Stimulated activated CD8-positive, alpha-beta memory T cell treated with anti-CD3 and anti-CD28 coated beads, Interleukin-15, amount 100 ng/mL, for 1 hour (primary cell): ENCODE measurements at regions not wholly inside any gene's neighbourhood (a gene's known extent, or its start where the extent isn't known, plus 50 kb on each side); places are given as distances from the start of the nearest gene placed in this dataset.

Experiments used
- DNase-seq: peaks from one replicate; pipeline ENCODE4 v3.0.0-alpha.2; 2020; ENCODE audit warnings: low read depth

DNA sequence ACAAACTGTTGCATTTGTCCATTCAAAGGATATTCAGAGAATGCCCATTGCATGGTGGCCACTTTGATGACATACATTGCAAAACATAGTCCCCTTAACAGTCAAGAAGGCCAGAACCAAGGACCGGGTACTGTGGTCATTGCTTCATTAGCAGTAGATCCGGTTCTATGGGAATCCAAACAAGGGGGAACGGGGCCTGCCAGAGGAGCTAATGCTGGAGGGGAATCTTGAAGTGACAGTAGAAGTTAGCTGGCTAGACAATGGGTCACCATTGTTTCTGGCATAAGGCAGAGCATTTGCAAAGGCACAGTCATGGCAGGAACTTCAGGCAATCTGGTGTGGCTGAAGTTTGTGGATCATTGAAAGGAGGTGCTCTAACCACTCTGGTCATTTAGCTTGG is 279.7 kb downstream of the SS18 start:
- DNase-seq, result no peak

DNA sequence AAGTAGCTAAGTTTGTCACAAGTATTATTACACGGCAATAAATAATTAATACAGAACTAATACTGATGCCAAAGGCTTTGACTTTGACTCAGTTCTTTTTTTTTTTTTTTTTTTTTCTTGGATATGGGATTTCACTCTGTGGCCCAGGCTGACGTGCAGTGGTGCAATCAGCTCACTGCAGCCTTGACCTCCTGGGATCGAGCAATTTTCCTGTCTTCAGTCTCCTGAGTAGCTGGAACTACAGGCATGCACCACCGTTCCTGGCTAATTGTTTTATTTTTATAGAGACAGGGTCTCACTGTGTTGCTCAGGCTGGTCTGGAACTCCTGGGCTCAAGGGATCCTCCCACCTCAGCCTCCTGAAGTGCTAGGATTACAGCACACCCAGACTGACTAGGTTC is 284.5 kb downstream of the SS18 start:
- no peak for DNase-seq

DNA sequence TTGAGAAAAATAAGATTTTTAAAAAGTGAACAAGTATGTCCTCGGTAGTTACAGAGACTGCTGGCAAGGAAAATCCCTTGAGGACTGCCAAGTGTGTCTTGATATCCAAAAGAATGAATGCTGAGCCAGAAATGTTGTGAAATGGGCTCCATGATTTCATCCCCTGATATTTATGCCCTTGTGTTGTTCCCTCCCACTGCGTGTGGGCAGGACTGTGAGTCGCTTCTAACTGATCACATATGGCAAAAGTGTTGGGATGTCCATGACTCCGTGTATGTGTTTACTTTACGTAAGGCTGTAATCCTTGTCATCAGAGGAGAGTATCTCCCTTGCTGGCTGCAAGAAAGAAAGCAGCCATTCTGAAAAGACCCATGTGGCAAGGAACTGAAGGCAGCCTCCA is 285.1 kb downstream of the SS18 start:
- DNase-seq, result no peak

DNA sequence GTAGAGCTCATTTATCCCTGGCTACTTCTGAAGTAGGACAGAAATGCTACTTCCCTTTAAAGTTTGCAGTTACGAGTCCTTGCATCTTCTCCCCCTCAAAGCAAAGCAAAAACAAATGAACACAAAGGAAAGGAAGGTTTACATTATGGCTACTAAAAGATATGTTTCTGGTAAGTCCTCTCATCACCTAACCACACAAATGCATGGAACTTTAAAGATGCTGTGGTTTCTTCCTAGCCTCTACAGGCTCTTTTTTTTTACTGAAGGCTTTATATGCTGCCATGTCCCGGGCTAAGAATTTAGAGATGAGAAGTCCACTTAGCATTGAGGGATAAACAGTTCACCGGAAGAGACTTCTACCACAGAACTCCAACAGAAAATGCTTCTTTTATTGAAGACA is 291.2 kb downstream of the SS18 start:
- DNase-seq, result no peak

DNA sequence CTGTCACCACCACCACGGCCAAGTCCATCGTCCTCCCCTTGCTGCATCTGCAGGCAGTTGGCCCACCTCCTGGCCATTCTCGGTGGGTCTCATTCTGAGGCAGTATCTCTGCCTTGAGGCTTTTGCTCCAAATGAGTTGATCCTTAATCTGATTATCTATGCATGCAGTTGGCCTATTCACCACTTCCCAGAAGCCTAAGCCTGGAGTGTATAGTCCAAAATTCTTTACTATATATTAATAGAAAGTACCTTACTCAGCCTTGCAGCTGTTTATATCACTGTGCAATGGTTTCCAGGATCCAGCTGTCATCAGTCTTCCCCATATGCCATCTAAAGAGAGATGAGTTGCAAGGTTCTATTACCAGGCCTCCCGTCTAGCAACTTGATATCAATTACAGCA is 292.4 kb downstream of the SS18 start:
- no peak for DNase-seq

DNA sequence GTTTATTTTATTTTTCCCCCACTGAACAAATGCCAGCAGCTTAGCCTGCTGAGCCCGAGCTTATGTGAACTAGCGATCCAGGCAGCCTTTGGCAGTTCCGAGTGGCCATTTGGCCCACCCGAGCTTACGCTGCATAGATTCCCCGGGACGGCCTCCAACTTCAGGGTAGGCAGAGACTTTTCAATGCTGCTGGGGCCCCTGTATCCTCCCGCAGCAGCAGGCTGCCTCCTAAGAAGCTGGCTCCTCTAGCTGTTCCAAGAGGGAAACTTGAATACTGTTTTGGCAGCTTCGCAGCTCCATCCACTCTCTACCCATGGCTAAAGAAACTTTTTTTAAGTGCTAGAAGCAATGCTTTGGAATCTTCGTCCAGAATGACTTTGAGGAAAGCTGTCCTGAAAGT is 295.2 kb downstream of the SS18 start:
- DNase-seq, result no peak

DNA sequence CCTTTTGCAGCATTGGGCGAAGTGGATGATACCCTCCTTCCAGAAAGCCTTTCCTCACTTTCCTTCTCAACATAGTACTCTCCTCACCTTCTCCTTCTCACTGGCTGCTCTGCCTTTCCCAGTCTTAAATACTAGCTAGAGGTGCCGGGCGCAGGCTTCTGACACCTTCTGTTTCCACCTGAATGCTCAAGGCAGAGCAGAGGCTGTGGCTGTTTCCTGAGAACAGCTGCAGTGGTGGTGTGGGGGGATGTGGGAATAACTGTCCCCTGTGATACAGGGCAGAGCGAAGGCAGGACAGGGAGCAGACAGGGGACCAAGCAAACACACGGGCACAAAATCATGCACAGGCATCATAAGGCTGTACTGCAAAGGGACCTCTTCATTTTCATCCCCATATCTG is 303.1 kb downstream of the SS18 start:
- DNase-seq, result no peak

DNA sequence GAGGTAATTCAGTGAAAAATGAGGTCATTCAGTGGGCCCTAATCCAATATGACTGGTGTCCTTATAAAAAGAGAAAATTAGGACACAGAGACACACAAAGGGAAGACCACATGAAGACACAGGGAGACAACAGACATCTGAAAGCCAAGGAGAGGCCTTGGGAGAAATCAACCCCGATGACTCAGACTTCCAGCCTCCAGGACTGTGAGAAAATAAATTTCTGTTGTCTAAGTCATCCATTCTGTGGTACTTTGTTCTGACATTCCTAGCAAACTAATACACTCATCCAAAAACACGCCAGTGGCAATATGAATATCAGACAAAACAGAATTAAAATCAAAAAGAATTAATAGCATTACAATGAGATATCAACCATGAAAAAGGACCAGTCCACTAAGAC is 303.7 kb downstream of the SS18 start:
- no peak for DNase-seq

DNA sequence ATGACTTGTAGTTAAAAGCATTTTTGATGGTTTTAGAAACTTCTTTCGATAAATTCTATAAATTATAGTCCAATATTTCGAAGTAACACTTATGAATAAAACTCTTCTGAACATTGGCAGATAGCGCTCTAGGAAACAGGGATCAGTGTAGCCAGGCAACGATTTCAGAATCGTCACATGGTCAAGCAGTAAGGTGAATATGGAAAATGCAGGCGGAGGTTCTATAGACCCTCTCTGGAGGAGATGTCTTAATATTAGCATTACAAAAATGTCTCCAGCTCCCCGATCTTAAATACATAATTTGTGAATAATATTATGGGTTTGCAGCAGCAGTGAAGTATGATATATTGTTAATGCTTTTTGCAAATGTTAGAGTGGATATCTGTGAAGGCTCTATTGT is 310.3 kb downstream of the SS18 start:
- no peak for DNase-seq

DNA sequence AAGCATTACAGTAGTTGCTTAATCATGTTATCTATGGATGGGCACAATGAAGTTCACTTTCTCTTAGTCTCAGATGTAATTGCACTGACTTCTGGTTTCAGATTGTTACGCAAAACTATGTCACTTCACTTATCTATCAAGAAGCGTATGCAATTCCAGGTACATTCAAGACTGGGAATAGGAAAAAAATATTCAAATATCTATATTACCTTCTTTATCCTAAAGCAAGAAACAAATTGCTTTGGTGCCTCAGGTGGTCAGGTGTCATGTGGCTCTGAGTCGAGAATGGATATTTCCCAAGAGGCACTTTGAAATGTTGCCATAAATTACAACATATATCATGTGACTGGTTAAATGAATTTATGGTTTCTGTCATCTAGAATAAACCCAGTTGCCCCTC is 318.6 kb downstream of the SS18 start:
- no peak for DNase-seq

DNA sequence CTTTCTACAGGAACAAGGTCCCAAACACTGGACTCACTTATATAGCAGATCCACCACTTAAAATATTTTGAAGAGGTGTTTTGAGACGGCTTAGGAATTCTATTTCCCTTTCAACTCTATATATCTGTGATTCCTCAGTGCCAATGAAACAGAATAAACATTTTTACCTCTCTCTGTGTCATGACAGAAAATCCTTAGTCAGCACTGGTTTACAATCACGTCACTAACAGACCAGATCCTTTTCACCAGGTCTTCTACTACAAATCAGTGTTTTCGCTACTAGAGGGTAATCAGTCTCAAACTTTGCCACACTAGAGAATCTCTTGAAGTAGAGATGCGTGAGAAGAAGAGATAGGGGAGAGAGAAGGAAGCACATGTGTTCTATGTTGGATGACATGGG is 325.6 kb downstream of the SS18 start:
- no peak for DNase-seq

DNA sequence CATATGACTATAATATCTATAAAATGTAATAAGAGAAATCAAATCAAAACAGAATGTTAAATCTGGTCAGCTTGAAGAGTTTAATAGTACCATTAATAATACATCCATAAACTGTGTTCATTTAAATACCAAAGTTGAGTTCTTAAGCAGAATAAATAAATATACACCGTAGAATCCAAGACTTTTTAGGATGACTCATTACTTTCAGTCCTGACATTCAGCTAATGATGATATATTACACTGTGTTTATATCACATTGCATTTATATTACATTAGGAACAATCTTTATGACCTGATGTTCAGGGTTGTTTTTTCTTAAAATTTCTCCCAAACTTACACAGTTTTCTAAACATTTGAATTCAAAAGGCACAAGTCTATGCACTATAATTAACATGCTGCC is 331.3 kb downstream of the SS18 start:
- no peak for DNase-seq

DNA sequence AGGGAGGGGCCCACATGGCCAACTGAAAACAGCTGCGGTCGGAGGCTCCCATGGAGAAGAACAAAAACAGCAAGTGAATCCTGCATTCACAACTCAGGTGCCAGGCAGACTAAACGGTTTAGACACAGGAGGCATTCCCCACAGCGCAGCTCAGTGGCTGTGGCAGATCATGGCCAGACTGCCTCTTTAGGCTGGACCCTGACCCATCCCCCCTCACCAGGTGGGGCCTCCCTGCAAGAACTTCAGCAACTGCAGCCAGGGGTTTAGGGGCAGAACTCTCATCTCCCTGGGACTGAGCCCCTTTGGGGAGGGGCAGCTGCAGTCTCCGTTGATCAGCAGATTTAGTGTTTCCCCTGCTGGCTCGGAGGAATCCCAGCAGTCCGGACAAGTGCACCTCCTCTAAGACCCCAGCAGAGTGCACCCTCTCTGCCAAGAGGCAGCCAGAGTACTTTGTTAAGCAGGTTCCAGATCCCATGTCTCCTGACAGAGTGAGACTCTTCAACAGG is 346.7 kb downstream of the SS18 start:
- DNase-seq, result no peak

DNA sequence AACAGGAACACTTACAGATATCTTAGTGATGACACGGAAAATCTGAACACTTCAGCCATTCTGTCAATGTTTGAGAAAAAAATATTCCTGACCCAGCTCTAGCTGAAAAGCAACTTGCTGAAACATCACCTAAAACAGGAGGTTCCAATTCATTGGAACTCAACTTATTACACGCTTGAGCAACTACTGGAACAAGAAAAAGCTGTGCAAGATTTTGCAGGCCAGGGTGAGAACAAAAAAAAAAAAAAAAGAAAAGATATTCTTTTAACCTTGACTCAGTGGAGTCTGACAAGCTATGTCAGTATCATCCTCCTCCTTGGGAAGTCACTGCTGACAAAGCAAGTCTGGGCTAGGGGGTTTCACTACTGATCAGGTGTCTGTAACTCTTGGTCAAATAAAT is 351.0 kb downstream of the SS18 start:
- DNase-seq, result no peak

DNA sequence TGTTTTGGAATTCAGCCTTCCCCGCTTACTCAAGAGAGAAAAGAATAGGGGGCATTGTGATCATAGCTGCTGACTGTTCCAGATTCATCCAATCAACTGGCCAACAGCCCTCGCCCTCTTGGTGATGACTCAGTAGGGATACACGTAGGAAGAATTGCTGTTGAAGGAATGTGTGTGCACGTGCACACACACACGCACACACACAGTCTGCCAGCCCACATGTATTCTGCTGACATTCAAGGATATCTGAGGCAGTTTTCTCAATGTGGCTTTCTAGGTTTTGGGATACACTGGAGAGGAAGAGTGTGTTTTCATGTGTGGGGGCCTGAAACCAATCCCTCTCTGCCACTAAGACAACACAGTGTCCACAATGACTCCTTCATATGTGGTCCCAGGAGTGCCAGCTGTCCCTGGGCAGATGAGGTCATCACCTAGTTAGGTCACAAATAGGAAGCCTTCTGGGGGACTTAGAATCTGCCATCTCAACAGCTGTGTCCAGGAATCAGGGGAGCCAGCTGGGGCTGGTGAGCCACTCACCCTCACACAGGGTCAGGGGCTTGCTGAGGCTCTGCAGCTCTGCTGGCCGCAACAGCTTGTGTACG is 352.6 kb downstream of the SS18 start:
- no peak for DNase-seq

DNA sequence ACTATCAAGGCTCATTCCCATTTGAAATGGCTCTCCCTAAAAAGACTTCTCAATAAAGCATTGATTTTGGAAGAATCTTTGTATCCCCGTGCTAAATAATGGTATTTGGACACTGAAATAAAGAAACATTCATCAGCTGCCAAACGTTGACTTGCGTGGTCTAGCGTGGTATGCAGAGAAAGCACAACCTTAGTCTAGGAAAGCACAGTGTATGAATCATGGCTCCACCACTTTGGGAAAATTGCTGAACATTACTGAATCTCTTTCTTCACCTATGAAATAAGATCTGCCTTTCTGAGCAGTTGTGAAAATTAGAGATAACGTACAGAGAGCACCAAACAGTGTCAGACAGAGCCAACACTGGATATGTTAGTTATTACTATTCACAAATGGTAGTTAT is 353.9 kb downstream of the SS18 start:
- DNase-seq, result no peak

DNA sequence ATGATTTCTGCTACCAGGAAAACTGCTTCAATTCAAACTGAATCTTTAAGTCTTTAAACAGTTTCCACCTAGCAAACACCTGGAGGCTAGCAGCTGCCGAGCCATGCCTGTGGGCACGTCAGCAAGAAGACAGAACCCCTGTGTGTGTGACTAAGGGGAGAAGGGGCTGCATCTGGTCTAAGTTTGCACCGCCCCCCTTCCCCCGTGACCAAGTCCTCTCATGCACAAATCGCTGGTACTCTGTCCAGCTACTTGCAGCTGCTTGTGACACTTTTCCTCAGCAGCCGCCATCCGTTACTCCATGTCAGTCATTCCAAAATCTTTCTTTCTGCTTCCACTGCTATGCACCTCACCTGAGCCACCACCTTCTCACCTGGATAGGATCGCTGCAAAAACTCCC is 355.0 kb downstream of the SS18 start:
- DNase-seq, result no peak

DNA sequence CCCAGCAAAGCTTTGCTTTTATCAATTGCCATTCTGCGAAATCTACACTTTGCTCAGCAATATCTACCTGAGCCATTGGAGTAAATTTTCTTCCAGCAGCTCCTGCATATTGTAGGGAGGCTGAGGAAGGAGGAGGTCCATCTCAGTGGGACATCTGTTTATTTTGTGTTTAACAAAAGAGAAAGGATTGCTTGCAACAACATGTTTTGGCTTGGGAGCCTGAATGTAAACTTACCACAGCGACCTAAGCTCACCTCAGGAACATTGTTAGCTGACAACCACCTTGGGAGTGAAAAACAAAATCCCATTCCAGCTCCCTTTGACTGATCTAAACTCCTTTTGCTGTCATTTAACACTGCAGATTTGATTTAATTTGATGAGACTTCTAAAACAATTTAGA is 356.1 kb downstream of the SS18 start:
- no peak for DNase-seq

DNA sequence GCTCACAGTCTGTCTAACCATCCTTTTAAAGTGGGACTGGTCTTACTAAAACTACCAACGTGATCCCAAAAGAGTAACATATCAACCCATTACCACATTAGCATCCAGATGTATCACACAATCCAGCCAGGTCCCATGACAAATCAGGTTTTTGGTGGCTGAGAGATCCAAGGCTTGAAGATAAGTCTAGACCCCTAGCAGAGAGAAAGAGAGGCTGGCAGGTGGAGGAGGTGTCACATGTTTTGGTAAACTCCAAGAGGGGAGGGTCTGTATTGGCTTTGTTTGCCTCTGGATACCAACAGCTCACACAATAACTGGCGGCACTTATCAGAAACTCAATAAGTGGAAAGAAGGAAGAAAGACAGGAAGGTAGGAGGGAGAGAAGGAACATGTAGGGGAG is 357.6 kb downstream of the SS18 start:
- DNase-seq, result no peak

DNA sequence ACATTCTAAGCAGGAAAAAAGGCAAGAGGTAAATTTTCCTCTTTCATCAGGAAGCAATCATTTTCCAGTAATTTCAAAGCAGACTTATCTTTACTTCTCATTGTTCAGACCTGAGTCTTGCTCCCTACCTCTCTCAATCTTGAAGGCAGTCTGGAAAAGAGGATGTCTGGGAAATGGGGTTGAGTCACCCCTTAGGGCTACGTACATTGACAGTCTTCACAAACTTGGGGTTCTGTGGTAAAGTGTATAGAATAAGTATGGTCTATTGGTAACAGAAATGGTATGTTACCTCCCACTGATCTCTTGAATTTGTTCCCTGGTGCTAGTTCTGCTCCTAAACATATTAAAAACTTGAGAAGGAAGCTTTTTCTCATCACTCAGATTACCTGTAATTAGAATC is 361.3 kb downstream of the SS18 start:
- DNase-seq, result no peak

DNA sequence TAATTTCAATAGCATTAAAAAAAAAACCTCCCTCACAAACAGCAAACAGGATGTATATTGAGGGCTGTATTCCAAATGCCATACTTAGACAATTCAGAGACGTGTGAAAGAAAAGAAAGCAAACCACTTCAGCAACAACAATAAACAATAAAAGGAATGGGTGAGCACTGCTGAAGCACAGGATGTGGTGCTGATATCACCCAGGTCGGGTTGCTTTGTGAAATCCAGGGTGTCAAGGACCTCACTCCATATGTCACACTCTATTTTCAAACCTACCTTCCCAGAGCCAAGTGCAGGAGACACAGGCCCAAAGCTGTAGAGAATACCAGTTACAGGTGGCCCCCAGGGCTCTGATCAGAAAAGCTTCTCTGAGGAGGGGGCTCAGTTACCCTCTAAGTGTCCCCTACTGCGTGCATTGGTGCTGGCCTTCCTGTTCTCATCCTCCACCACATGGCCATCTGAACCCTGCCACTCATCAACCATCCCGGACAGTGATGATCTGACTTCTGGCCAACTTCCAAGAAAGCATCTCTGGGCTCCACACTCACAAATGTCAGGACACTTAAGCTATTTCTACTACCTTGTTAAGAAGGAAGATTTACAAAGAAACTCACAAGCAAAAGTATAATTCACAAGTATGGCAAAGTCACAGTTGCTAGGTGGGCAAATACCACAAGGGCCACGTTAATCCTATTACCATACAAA is 363.0 kb downstream of the SS18 start:
- DNase-seq, result no peak

DNA sequence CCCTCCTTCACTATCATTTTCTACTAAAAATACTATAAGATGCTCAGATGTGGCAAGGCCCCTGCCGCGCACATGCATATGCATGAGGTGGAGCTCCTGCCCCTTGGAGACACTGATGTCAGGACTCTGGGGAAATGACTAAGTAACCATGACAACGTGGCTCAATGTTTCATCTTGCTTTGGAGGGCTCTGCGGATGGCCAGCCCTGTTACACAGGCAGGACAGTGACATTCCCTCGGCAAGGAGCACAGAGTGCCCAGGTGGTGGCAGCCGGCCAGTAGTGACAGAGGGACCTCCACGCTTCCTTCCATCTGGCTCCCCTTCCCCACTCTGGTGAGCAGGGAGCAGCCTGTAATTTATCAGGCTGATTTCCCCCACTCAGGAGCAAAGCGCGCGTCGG is 364.1 kb downstream of the SS18 start:
- no peak for DNase-seq

DNA sequence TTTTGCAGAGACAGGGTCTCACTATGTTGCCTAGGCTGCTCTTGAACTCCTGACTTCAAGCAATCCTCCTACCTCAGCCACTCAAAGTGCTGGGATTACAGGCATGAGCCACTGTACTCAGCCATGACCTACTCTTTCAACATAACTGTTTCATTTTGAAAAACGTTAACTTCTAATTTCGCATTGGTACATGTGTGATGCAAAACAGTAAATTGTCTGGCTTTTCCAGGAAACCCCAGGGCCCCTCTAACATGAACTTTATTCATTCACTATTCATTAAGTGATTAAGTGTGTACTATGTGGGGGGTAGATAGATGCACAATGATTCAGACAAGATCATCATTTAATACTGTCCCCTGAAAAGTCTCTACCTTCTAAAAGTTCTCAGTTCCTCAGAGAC is 364.9 kb downstream of the SS18 start:
- DNase-seq, result no peak

DNA sequence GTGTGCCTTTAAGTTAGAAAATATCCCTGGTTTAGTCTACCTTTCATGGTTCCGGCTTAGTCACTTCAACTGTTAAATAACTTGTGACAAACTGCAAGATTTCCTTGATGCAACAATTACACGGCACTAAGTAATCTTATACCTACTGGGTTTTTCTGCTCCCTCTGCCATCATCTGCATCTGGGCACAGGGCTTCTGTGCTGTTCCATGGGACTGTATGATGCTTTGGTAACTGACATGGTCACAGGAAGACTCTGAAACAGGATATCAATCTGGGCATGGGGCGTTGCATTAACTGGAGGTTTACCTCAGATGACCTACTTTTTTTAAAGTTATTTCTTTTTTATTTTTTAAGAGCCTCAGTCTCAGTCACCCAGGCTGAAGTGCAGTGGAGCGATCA is 365.4 kb downstream of the SS18 start:
- no peak for DNase-seq
